ENCODE measurements at regions not wholly inside any gene's neighbourhood (a gene's known extent, or its start where the extent isn't known, plus 50 kb on each side); places are given as distances from the start of the nearest gene placed in this dataset.

- TF ChIP-seq CTCF (IDR thresholded peaks at IDR 0.05), result no peak
- no peak for TF ChIP-seq AFF4 (CRISPR knock-in tag; IDR thresholded peaks at IDR 0.05; ENCODE audit: borderline replicate concordance)
- TF ChIP-seq USF2 (CRISPR knock-in tag; IDR thresholded peaks at IDR 0.05), result no peak
- TF ChIP-seq NFYB (CRISPR knock-in tag; conservative IDR thresholded peaks at IDR 0.05; ENCODE audit: low read depth), result no peak
- no peak for TF ChIP-seq GTF2I (CRISPR knock-in tag; conservative IDR thresholded peaks at IDR 0.05)
- no peak for TF ChIP-seq RORB (CRISPR knock-in tag; IDR thresholded peaks at IDR 0.05)
- TF ChIP-seq TP53 (CRISPR knock-in tag; IDR thresholded peaks at IDR 0.05), result no peak
- TF ChIP-seq SP1 (CRISPR knock-in tag; conservative IDR thresholded peaks at IDR 0.05), result no peak
Observed at GRCh38 chr5:64019746-64020145, 57.5 kb upstream of the HTR1A start.
